ENCODE measurements at regions not wholly inside any gene's neighbourhood (a gene's known extent, or its start where the extent isn't known, plus 50 kb on each side); places are given as distances from the start of the nearest gene placed in this dataset.

GRCh38 chr16:48919791-48920190 is 309.8 kb upstream of the N4BP1 start:
- DNase-seq: no peak
- WGBS, 3 donors: 47 to 80% (median 60%) methylated on average over 6 of the region's 6 CpGs
- H3K4me3 ChIP-seq (ENCODE audit: low read depth in 1 of 3, low read length in 3 of 3): no peak overlapping the region
- H3K27me3 ChIP-seq (ENCODE audit: control insufficient read depth in 3 of 3, insufficient read depth in 3 of 3, low read length in 3 of 3): no peaks in the 10 kb centered on the region
- no peak overlapping the region for H3K27ac ChIP-seq (ENCODE audit: low read depth in 1 of 3, low read length in 2 of 3)
- no peaks in the 10 kb centered on the region for H3K4me1 ChIP-seq (ENCODE audit: control insufficient read depth in 3 of 3, insufficient read depth in 2 of 3, low read depth in 1 of 3, low read length in 2 of 3)
- H3K36me3 ChIP-seq (ENCODE audit: control insufficient read depth in 3 of 3, insufficient read depth in 2 of 3, low read depth in 1 of 3, low read length in 3 of 3): no peaks in the 10 kb centered on the region
- no peak for FAIRE-seq
- no peaks in the 10 kb centered on the region for H3K9me3 ChIP-seq (ENCODE audit: control insufficient read depth in 2 of 2, insufficient read depth in 1 of 2, low read depth in 1 of 2, low read length in 1 of 2)

- WGBS, 3 donors: 77% methylated on average over 4 of the region's 4 CpGs
- no peak overlapping the region for H3K4me3 ChIP-seq (ENCODE audit: low read depth in 1 of 3, low read length in 3 of 3)
- no peaks in the 10 kb centered on the region for H3K9me3 ChIP-seq (ENCODE audit: control insufficient read depth in 2 of 2, insufficient read depth in 1 of 2, low read depth in 1 of 2, low read length in 1 of 2)
- no peaks in the 10 kb centered on the region for H3K36me3 ChIP-seq (ENCODE audit: control insufficient read depth in 3 of 3, insufficient read depth in 2 of 3, low read depth in 1 of 3, low read length in 3 of 3)
- H3K4me1 ChIP-seq (ENCODE audit: control insufficient read depth in 3 of 3, insufficient read depth in 2 of 3, low read depth in 1 of 3, low read length in 2 of 3): no peaks in the 10 kb centered on the region
- H3K27ac ChIP-seq (ENCODE audit: low read depth in 1 of 3, low read length in 2 of 3): no peak overlapping the region
- FAIRE-seq (no peak), DNase-seq (no peak)
- H3K27me3 ChIP-seq (ENCODE audit: control insufficient read depth in 3 of 3, insufficient read depth in 3 of 3, low read length in 3 of 3): no peaks in the 10 kb centered on the region
These were observed 308.7 kb upstream of the N4BP1 start for GRCh38 chr16:48918520-48919258.

GRCh38 chr16:48916566-48916965 is 306.6 kb upstream of the N4BP1 start:
- no peak for FAIRE-seq

GRCh38 chr16:48914070-48914469 is 304.1 kb upstream of the N4BP1 start:
- no peak for FAIRE-seq
- no peaks in the 10 kb centered on the region for H3K9me3 ChIP-seq (ENCODE audit: control insufficient read depth in 2 of 2, insufficient read depth in 1 of 2, low read depth in 1 of 2, low read length in 1 of 2)
- 76 to 78% (median 77%) methylated on average over 3 of the region's 3 CpGs for WGBS, 3 donors

More at GRCh38 chr16:48916566-48916965, 306.6 kb upstream of the N4BP1 start:
- Histone ChIP-seq H3K27me3 (ENCODE audit: control insufficient read depth in 3 of 3, insufficient read depth in 3 of 3, low read length in 3 of 3) (no peaks in the 10 kb centered on the region), H3K9me3 (ENCODE audit: control insufficient read depth in 2 of 2, insufficient read depth in 1 of 2, low read depth in 1 of 2, low read length in 1 of 2) (no peaks in the 10 kb centered on the region), H3K4me1 (ENCODE audit: control insufficient read depth in 3 of 3, insufficient read depth in 2 of 3, low read depth in 1 of 3, low read length in 2 of 3) (no peaks in the 10 kb centered on the region), H3K27ac (ENCODE audit: low read depth in 1 of 3, low read length in 2 of 3) (no peak overlapping the region), H3K36me3 (ENCODE audit: control insufficient read depth in 3 of 3, insufficient read depth in 2 of 3, low read depth in 1 of 3, low read length in 3 of 3) (no peaks in the 10 kb centered on the region), H3K4me3 (ENCODE audit: low read depth in 1 of 3, low read length in 3 of 3) (no peak overlapping the region)
- WGBS, 3 donors: 15 to 33% (median 19%) methylated on average over 1 of the region's 1 CpG
- no peak for DNase-seq

GRCh38 chr16:48913384-48913783 is 303.4 kb upstream of the N4BP1 start:
- Histone ChIP-seq H3K9me3 (ENCODE audit: control insufficient read depth in 2 of 2, insufficient read depth in 1 of 2, low read depth in 1 of 2, low read length in 1 of 2) (no peaks in the 10 kb centered on the region), H3K27me3 (ENCODE audit: control insufficient read depth in 3 of 3, insufficient read depth in 3 of 3, low read length in 3 of 3) (no peaks in the 10 kb centered on the region), H3K36me3 (ENCODE audit: control insufficient read depth in 3 of 3, insufficient read depth in 2 of 3, low read depth in 1 of 3, low read length in 3 of 3) (no peaks in the 10 kb centered on the region), H3K4me1 (ENCODE audit: control insufficient read depth in 3 of 3, insufficient read depth in 2 of 3, low read depth in 1 of 3, low read length in 2 of 3) (no peaks in the 10 kb centered on the region), H3K27ac (ENCODE audit: low read depth in 1 of 3, low read length in 2 of 3) (no peak overlapping the region), H3K4me3 (ENCODE audit: low read depth in 1 of 3, low read length in 3 of 3) (no peak overlapping the region)
- no peak for DNase-seq
- no peak for FAIRE-seq
- WGBS, 3 donors: 45 to 63% (median 50%) methylated on average over 4 of the region's 4 CpGs

More at GRCh38 chr16:48914070-48914469, 304.1 kb upstream of the N4BP1 start:
- H3K4me3 ChIP-seq (ENCODE audit: low read depth in 1 of 3, low read length in 3 of 3): no peak overlapping the region
- no peak for DNase-seq
- no peaks in the 10 kb centered on the region for H3K27me3 ChIP-seq (ENCODE audit: control insufficient read depth in 3 of 3, insufficient read depth in 3 of 3, low read length in 3 of 3)
- no peaks in the 10 kb centered on the region for H3K36me3 ChIP-seq (ENCODE audit: control insufficient read depth in 3 of 3, insufficient read depth in 2 of 3, low read depth in 1 of 3, low read length in 3 of 3)
- no peak overlapping the region for H3K27ac ChIP-seq (ENCODE audit: low read depth in 1 of 3, low read length in 2 of 3)
- no peaks in the 10 kb centered on the region for H3K4me1 ChIP-seq (ENCODE audit: control insufficient read depth in 3 of 3, insufficient read depth in 2 of 3, low read depth in 1 of 3, low read length in 2 of 3)

GRCh38 chr16:48912360-48912759 is 302.4 kb upstream of the N4BP1 start:
- DNase-seq (no peak), FAIRE-seq (no peak)
- H3K27me3 ChIP-seq (ENCODE audit: control insufficient read depth in 3 of 3, insufficient read depth in 3 of 3, low read length in 3 of 3): no peaks in the 10 kb centered on the region
- H3K36me3 ChIP-seq (ENCODE audit: control insufficient read depth in 3 of 3, insufficient read depth in 2 of 3, low read depth in 1 of 3, low read length in 3 of 3): no peaks in the 10 kb centered on the region
- H3K9me3 ChIP-seq (ENCODE audit: control insufficient read depth in 2 of 2, insufficient read depth in 1 of 2, low read depth in 1 of 2, low read length in 1 of 2): no peaks in the 10 kb centered on the region
- H3K4me3 ChIP-seq (ENCODE audit: low read depth in 1 of 3, low read length in 3 of 3): no peak overlapping the region
- no peak overlapping the region for H3K27ac ChIP-seq (ENCODE audit: low read depth in 1 of 3, low read length in 2 of 3)
- 38 to 54% (median 40%) methylated on average over 3 of the region's 3 CpGs for WGBS, 3 donors
- H3K4me1 ChIP-seq (ENCODE audit: control insufficient read depth in 3 of 3, insufficient read depth in 2 of 3, low read depth in 1 of 3, low read length in 2 of 3): no peaks in the 10 kb centered on the region

GRCh38 chr16:48911700-48912099 is 301.7 kb upstream of the N4BP1 start:
- H3K4me1 ChIP-seq (ENCODE audit: control insufficient read depth in 3 of 3, insufficient read depth in 2 of 3, low read depth in 1 of 3, low read length in 2 of 3): no peaks in the 10 kb centered on the region
- no peak for DNase-seq
- FAIRE-seq: no peak
- no peaks in the 10 kb centered on the region for H3K9me3 ChIP-seq (ENCODE audit: control insufficient read depth in 2 of 2, insufficient read depth in 1 of 2, low read depth in 1 of 2, low read length in 1 of 2)
- no peaks in the 10 kb centered on the region for H3K36me3 ChIP-seq (ENCODE audit: control insufficient read depth in 3 of 3, insufficient read depth in 2 of 3, low read depth in 1 of 3, low read length in 3 of 3)
- H3K27me3 ChIP-seq (ENCODE audit: control insufficient read depth in 3 of 3, insufficient read depth in 3 of 3, low read length in 3 of 3): no peaks in the 10 kb centered on the region
- 30 to 47% (median 39%) methylated on average over 5 of the region's 5 CpGs for WGBS, 3 donors
- H3K4me3 ChIP-seq (ENCODE audit: low read depth in 1 of 3, low read length in 3 of 3): no peak overlapping the region
- H3K27ac ChIP-seq (ENCODE audit: low read depth in 1 of 3, low read length in 2 of 3): no peak overlapping the region

- Histone ChIP-seq H3K27me3 (ENCODE audit: control insufficient read depth in 3 of 3, insufficient read depth in 3 of 3, low read length in 3 of 3) (no peaks in the 10 kb centered on the region), H3K9me3 (ENCODE audit: control insufficient read depth in 2 of 2, insufficient read depth in 1 of 2, low read depth in 1 of 2, low read length in 1 of 2) (no peaks in the 10 kb centered on the region), H3K27ac (ENCODE audit: low read depth in 1 of 3, low read length in 2 of 3) (no peak overlapping the region), H3K4me3 (ENCODE audit: low read depth in 1 of 3, low read length in 3 of 3) (no peak overlapping the region), H3K4me1 (ENCODE audit: control insufficient read depth in 3 of 3, insufficient read depth in 2 of 3, low read depth in 1 of 3, low read length in 2 of 3) (no peaks in the 10 kb centered on the region), H3K36me3 (ENCODE audit: control insufficient read depth in 3 of 3, insufficient read depth in 2 of 3, low read depth in 1 of 3, low read length in 3 of 3) (no peaks in the 10 kb centered on the region)
- DNase-seq (no peak), FAIRE-seq (no peak)
- 61 to 87% (median 73%) methylated on average over 3 of the region's 3 CpGs for WGBS, 3 donors
These were observed 300.2 kb upstream of the N4BP1 start for GRCh38 chr16:48910214-48910613.

- WGBS, 3 donors: 69 to 83% (median 76%) methylated on average over 5 of the region's 5 CpGs
- Histone ChIP-seq H3K36me3 (ENCODE audit: control insufficient read depth in 3 of 3, insufficient read depth in 2 of 3, low read depth in 1 of 3, low read length in 3 of 3) (no peaks in the 10 kb centered on the region), H3K27ac (ENCODE audit: low read depth in 1 of 3, low read length in 2 of 3) (no peak overlapping the region), H3K27me3 (ENCODE audit: control insufficient read depth in 3 of 3, insufficient read depth in 3 of 3, low read length in 3 of 3) (no peaks in the 10 kb centered on the region), H3K4me3 (ENCODE audit: low read depth in 1 of 3, low read length in 3 of 3) (no peak overlapping the region), H3K9me3 (ENCODE audit: control insufficient read depth in 2 of 2, insufficient read depth in 1 of 2, low read depth in 1 of 2, low read length in 1 of 2) (no peaks in the 10 kb centered on the region), H3K4me1 (ENCODE audit: control insufficient read depth in 3 of 3, insufficient read depth in 2 of 3, low read depth in 1 of 3, low read length in 2 of 3) (no peaks in the 10 kb centered on the region)
- FAIRE-seq (no peak), DNase-seq (no peak)
These were observed 299.3 kb upstream of the N4BP1 start for GRCh38 chr16:48909231-48909630.

All from small intestine (tissue), 7 donors.